ENCODE measurements at regions not wholly inside any gene's neighbourhood (a gene's known extent, or its start where the extent isn't known, plus 50 kb on each side); places are given as distances from the start of the nearest gene placed in this dataset.
"Not testable (repeated sequence)": the region's sequence is repeated elsewhere in the genome, so short reads cannot be mapped to it uniquely, and the experiment has no call there.

DNA sequence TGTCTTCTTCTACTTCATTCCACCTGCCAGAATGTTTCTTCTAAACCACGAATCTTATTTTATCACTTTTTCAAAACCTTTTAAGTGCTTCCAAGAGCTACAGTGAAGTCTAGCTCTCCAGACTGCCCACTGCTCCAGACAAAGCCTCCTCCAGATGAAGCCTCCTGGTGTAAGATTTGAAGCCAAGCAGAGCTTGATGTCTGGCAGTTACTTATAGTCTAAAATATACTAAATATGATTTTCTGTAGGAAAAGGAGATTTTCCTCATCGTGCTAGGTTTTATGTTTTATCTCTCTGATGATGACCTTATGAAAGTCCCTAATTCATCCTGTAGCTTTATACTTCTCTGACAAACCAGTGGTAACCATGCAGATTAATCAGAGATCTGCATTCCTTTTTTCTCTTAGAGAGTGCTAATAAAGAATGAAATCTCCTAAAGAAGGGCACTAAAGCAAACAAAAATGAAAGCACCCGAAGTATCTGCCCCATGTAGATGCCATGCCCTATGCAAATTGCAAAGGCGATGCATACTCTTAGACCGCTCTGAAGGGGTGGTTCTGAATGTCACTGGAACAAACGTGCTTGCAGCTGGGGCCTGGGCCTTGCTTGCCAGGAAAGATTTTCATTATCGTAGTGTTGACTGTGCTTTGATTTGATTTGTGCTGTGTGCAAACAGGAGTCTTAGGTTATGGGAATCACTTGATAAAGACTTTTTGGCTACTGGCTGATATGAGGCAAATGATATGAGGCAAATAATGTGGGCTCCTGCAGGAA lies 314.2 kb downstream of the PID1 start:
- DNase-seq (ENCODE audit: low spot score), result no peak

- DNase-seq (ENCODE audit: low spot score), result no peak
These were observed 321.3 kb downstream of the PID1 start for GRCh38 chr2:228949831-228950230.

DNA sequence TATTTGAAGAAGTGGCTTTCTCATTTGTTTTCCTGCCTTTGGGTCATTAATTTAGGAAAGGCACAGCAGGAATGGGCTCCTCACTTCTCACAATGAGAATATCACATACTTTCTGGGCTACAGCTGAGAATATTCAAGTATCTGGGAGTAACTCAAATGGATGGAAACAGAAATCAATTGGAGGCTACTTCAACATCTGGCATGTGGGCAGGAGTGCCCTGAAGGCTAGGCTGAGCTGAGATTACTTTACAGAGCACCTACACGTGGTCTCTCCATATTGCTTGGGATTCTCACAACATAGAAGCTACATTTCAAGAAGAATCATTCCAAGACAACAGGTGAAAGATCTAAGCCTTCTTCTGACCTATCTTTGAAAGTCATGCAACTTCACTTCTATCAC lies 325.4 kb downstream of the PID1 start:
- no peak for DNase-seq (ENCODE audit: low spot score)

GRCh38 chr2:228942856-228943255 lies 328.2 kb downstream of the PID1 start:
- DNase-seq (ENCODE audit: low spot score), result no peak

DNA sequence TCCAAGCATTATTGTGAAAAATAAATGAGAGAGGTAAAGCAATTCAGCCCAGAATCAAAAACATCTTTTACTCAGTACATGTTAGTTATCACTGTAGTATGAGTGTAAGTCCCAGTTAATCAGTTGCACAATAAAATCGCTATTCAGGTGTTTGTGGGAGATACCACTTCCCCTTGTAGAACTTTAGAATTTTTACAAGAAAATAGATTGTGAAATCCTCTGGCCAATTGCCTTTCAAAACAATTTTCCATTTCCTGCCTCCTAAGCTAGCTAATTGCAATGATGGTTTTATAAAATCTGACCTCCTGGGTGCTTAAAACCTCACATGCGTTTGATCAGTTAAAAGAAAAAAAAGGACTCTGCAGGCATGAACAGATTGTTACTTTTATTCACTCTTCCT lies 332.5 kb downstream of the PID1 start:
- no peak for DNase-seq (ENCODE audit: low spot score)

DNA sequence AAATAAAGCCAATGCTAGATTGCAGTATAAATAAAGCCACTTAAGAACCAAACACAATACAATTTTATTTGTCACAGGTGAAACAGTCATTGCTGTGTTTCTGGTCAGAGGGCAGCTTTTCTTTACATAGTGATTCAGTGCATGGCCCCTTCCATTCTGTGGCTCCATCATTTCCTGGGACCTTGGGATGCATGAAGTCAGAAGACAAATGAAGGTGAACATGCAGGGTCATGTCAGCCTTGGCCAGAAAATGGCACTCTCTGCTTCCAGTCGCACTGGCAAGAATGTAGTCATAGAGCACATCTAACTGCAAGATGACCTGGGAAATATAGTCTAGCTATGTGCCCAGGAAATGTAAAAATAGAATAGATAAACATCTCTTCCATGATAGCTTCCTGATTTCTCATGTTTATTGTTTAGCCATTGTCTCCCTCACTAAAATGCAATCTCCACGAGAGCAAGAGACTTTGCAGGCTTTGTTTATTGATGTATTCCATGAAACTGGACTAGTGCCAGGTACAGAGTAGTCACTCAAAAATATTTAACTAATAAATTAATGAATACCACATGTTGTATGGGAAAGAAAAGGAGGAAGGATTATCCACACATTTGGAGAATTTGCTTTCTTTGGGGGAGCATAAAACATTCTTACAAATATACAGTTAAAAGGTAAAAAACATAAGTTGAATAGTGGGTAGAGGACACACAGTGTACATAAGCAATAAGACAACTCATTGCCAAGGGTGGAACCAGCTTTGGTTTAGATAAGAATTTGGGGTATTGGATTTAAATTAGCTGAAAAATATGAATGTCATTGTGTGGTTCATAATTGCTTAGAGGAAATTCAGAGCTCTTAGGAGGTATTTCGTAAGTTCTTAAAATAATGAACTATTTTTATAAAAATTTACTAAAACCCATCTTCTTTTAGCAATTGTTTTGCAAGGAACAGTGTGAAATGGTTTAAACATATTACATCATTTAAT lies 343.8 kb downstream of the PID1 start:
- DNase-seq (ENCODE audit: low spot score), result no peak

DNA sequence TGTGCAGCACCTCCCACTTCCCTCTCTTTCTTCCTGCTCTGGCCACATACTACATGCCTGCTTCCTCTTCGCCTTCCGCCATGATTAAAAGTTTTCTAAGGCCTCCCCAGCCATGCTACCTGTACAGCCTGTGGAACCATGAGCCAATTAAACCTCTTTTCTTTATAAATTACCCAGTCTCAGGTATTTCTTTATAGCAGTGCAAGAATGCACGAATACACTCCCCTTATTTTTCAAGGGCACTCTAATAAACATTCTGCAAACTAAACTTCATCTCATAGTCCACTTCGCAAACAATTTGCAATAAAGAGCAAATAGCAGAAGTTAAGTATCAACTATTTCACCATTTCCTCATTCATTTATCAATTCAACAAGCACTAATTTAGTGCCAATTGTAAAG lies 351.3 kb downstream of the PID1 start:
- no peak for DNase-seq (ENCODE audit: low spot score)

DNA sequence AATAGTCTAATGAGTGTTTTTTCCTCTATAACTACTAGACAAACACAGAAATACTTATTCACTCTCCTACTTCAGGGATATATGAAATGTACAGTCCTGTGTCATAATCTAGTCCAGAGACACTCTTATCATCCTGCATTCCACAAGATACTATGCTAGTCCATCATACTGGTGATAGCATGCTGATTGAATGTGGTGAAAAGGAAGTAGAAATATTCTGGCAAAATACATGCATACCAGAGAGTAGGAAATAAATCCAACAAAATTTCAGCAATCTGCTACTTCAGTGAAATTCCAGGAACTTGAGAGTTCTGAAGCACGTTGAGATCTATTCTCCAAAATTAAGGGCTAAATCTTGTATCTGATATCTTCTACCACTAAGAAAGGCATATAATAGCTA lies 353.9 kb downstream of the PID1 start:
- DNase-seq (ENCODE audit: low spot score), result no peak

DNA sequence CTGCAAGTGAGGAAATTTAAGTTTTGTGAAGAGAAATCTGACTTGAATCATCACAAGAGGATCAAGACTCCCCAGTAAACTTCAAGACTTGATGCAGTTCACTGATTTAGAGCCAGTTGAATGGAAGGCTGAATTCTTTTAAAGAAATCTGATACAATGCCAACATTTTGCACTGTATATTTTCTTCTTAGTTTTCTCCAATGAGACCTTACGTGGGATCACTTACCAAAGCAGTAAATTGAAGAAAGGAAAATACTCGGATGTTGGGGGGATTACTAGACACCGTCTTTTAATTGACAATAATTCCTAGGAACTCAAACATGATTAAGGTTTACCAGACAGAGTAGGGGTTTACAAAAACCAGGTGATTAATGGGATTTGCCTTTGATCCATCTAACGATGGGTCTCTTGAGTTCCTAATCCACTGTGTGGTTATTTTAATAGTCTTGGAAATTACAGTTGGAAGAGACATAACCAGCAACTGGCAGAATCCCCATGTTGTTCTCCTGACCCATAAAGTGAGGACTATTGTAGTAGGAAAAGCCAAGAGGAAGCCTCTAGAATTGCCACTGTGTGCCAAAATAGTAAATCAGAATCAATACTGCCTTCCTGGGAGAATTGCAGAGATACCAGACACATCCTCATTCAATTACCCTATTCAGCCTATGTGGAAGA lies 354.5 kb downstream of the PID1 start:
- no peak for DNase-seq (ENCODE audit: low spot score)

GRCh38 chr2:228913176-228913575 lies 357.9 kb downstream of the PID1 start:
- no peak for DNase-seq (ENCODE audit: low spot score)

DNA sequence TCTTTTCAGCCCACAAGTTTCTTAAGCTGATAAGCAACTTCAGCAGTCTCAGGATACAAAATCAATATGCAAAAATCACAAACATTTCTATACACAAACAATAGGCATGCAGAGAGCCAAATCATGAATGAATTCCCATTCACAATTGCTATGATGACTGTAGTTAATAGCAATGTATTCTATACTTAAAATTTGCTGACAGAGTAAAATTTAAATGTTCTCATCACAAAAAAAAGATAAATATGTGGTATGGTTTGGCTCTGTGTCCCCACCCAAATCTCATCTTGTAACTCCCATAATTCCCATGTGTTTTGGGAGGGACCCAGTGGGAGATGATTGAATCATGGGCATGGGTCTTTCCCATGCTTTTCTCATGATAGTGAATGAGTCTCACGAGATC lies 360.2 kb downstream of the PID1 start:
- not testable (repeated sequence) for DNase-seq (ENCODE audit: low spot score)

DNA sequence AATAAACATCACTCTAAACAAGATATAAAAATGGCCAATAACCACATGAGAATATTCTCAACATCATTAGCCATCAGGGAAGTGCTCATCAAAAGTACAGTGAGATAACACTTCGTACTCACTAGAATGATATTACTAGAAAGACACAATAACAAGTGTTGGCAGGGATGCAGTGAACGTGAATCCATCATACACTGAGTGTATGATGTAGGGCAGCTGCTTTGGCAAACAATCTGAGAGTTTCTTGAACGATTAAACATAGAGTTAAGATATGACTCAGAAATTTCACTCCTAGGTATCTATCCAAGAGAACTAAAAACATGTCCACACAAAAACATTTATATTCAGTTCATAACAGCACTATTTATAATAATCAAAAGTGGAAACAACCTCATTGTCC lies 368.9 kb downstream of the PID1 start:
- no peak for DNase-seq (ENCODE audit: low spot score)

- DNase-seq (ENCODE audit: low spot score), result no peak
These were observed 369.6 kb downstream of the PID1 start for GRCh38 chr2:228901531-228901930.

DNA sequence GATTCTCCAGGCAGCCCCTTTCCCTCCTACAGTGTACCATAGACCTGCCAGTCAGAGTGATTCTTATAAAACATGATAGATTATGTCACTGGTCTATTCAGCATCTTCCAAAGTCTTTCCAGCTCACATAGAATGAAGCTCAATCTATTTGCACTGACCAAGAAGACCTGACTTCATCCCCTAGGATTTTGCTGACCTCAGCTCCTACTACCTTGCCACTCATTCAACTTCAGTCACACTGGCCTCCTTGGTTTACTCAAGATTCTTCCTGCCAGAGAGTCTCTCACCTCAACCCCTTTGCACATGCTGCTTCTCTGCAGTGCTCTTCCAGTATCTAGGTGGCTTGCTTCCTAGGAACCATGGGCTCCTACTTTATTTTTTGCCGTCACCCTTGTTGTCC lies 392.9 kb downstream of the PID1 start:
- no peak for DNase-seq (ENCODE audit: low spot score)

DNA sequence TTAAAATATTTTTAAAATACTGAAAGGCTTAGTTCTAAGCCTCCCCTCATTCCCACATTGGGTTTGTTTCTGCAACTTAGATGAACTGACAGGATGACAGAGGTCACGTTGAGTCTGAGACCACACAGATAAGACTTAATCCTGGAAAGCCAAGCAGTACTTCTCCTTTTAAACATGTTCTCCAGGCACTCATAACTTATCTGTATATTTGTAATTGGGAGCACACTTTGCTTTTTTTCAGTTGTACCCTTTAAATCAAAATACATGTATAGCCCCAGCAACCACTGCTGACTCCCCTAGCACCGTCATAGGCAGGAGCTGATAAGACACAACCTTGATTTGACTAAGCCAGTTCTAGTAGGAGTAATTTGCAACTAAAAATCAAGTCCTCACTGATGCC lies 394.8 kb downstream of the PID1 start:
- no peak for DNase-seq (ENCODE audit: low spot score)

DNA sequence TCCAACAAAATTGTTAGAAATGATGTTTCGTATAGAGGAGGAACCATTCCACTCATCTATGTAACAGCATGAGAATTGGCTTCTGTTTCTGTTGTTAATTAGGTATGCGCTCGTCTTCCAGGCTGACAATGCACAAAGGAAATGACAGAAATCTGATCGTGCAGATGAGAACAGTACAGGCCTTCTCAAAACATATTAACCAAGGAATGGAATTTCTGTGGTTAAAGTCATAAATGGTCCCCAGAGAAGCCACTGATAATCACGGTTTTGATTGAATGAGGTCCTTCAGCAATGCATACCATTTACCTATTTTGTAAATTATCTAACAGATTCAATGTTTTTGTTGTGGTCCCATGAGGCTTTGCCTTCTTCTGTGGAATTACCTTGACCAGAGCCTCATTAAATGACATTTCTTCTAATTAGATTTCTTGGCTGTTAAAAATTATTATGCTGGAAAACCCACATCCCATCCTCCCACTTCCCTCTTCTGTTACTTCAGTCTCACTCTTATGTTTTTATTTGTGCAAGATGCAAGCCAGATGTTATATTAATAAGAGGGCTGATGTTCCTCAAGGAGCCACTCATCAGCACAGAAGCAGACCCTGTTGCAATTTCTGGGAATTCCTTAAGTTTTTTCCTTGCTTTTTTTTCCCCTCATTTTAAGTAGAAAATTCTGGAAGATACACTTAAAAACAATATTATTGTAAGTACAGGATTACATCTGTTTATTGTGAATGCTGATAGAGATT lies 395.8 kb downstream of the PID1 start:
- no peak for DNase-seq (ENCODE audit: low spot score)

GRCh38 chr2:228871012-228871411 lies 400.1 kb downstream of the PID1 start:
- no peak for DNase-seq (ENCODE audit: low spot score)

GRCh38 chr2:228869636-228870264 lies 401.3 kb downstream of the PID1 start:
- no peak for DNase-seq (ENCODE audit: low spot score)

- no peak for DNase-seq (ENCODE audit: low spot score)
These were observed 403.7 kb downstream of the PID1 start for GRCh38 chr2:228867406-228867805.

DNA sequence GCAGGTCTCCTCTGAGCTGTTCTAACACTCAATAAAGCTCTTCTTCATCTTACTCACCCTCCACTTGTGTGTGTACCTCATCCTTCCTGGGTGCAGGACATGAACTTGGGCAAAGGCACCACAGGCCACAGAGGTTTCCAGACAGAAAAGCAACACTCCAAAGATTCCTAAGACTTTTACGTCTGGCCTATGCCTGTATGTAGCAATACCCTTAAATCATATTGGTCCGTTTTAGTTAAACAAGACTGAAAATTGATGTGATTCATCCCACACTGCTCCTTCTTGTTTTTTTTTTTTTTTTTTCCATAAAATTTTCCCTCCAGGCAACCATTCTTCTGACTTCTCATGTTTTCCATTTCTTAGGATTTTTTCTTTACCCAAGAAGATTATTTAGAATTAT lies 404.3 kb downstream of the PID1 start:
- DNase-seq (ENCODE audit: low spot score), result no peak

DNA sequence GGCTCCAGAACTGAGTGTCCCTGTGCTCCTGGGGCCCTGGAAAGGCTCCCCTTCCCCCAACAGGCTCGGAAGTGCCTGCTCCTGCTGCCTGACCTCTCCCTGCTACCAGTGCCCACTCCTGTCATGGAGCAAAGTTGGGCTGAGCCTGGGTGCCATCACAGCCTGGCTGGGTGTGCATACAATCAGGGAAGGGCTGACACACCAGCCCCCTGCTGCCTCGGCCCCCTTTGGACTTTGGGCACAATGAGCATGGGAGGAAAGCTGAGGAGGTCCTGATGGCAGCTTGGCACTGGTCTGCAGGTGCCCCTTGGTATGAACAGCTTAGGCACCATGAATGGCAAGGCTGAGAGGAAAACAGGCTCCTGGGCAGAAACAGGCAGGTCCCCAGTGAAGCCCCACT lies 405.0 kb downstream of the PID1 start:
- DNase-seq (ENCODE audit: low spot score), result no peak

All from ecto neural progenitor cell (in vitro differentiated cells).